PC-9 (cell line): ENCODE measurements at regions not wholly inside any gene's neighbourhood (a gene's known extent, or its start where the extent isn't known, plus 50 kb on each side); places are given as distances from the start of the nearest gene placed in this dataset.

Experiments
- BruUV-seq: library from RNA; stranded (reverse); fragments of 400-500 nt; replicated peaks from 2 replicates; lab custom pipeline; 2021; lab: Mats Ljungman, UMichigan
- CTCF ChIA-PET: fragments of 300-600 bp; sonication (Branson Sonifier 250); formaldehyde crosslinking; loops from one replicate; lab custom pipeline; 2022; ENCODE audit warnings: antibody characterized with exemption; lab: Charles Lee
- POLR2A ChIA-PET: fragments of 300-600 bp; sonication (Branson Sonifier 250); formaldehyde crosslinking; loops from one replicate; lab custom pipeline; 2022; ENCODE audit warnings: antibody characterized with exemption; ENCODE audit not compliant: unreplicated experiment; lab: Charles Lee
- DNase-seq, 2 experiments: peaks; one replicate each; pipeline versions ENCODE4 v3.0.0 to v3.0.0-alpha.2; 2015 to 2022; ENCODE audit warnings: mixed read lengths in 1 of 2
- H2AFZ ChIP-seq: fragments of 200-600 bp; sonication (generic); 2 replicates; pipeline ENCODE4 v1.8.1; 2017; ENCODE audit warnings: antibody characterized with exemption
- H3F3A ChIP-seq: fragments of 200-600 bp; sonication (generic); 2 replicates; pipeline ENCODE4 v1.8.1; 2017; ENCODE audit warnings: antibody characterized with exemption, mild to moderate bottlenecking, low read depth; ENCODE audit not compliant: insufficient read depth
- H3K27ac ChIP-seq: fragments of 200-600 bp; sonication (generic); 2 replicates; pipeline ENCODE4 v1.6.1; 2016; ENCODE audit warnings: mixed run types
- H3K27me3 ChIP-seq: fragments of 200-600 bp; sonication (generic); 2 replicates; pipeline ENCODE4 v1.6.1; 2016; ENCODE audit warnings: low read depth, mixed run types; ENCODE audit not compliant: insufficient read depth
- H3K36me3 ChIP-seq: fragments of 200-600 bp; sonication (generic); 2 replicates; pipeline ENCODE4 v1.6.1; 2016; ENCODE audit warnings: low read depth, mixed run types
- H3K4me1 ChIP-seq: fragments of 200-600 bp; sonication (generic); replicated peaks from 2 replicates; pipeline ENCODE4 v1.6.1; 2016; ENCODE audit warnings: mixed run types; ENCODE audit not compliant: insufficient read depth
- H3K4me2 ChIP-seq: fragments of 200-600 bp; sonication (generic); 2 replicates; pipeline ENCODE4 v1.6.1; 2017; ENCODE audit warnings: mixed run types
- H3K4me3 ChIP-seq: fragments of 200-600 bp; sonication (generic); 2 replicates; pipeline ENCODE4 v1.6.1; 2016; ENCODE audit warnings: mixed run types
- H3K79me2 ChIP-seq: fragments of 200-600 bp; sonication (generic); 2 replicates; pipeline ENCODE4 v1.6.1; 2017; ENCODE audit warnings: low read depth, mixed run types
- H3K9me2 ChIP-seq: fragments of 200-600 bp; sonication (generic); 2 replicates; pipeline ENCODE4 v1.8.1; 2017; ENCODE audit warnings: mild to moderate bottlenecking; ENCODE audit not compliant: insufficient read depth
- H3K9me3 ChIP-seq: fragments of 200-600 bp; sonication (generic); 2 replicates; pipeline ENCODE4 v1.8.1; 2016; ENCODE audit warnings: low read depth; ENCODE audit not compliant: insufficient read depth
- H4K20me1 ChIP-seq: fragments of 200-600 bp; sonication (generic); 2 replicates; pipeline ENCODE4 v1.8.1; 2017; ENCODE audit not compliant: insufficient read depth
- EZH2 ChIP-seq: fragments of 200-600 bp; sonication (generic); IDR thresholded peaks from 2 replicates; pipeline ENCODE4 v1.8.0; 2017; ENCODE audit warnings: antibody characterized with exemption, low read depth
- intact Hi-C: fragments of 100-400 bp; cut with micrococcal nuclease; formaldehyde crosslinking; loops from one replicate; pipeline ENCODE4 v1.10.0; 2022; ENCODE audit not compliant: unreplicated experiment
- TF ChIP-seq, protein P1 (sequence below): fragments of 200-600 bp; sonication (generic); conservative IDR thresholded peaks from 2 replicates; pipeline ENCODE4 v1.6.1; 2017; ENCODE audit warnings: mixed run types, antibody characterized with exemption, mild to moderate bottlenecking, moderate library complexity

GRCh38 chr15:66922608-66923007 is 142.8 kb upstream of the SMAD3 start:
- ChIA-PET CTCF (no interaction called here), POLR2A (no interaction called here)
- Histone ChIP-seq H3K9me2 (no peaks in the 10 kb centered on the region), H3K79me2 (no peaks in the 10 kb centered on the region), H3K9me3 (no peaks in the 10 kb centered on the region), H3K4me2 (no peak overlapping the region), H3K36me3 (no peaks in the 10 kb centered on the region), H3F3A (no peaks in the 10 kb centered on the region), H4K20me1 (no peaks in the 10 kb centered on the region), H2AFZ (no peak overlapping the region), H3K27me3 (no peaks in the 10 kb centered on the region), H3K4me3 (no peak overlapping the region), H3K4me1 (0 out of 2 replicates have a peak, but pooled peaks cover 6% of the 10 kb centered on the region), H3K27ac (no peak overlapping the region)
- no TSS peak for BruUV-seq
- TF ChIP-seq, protein P1, sequence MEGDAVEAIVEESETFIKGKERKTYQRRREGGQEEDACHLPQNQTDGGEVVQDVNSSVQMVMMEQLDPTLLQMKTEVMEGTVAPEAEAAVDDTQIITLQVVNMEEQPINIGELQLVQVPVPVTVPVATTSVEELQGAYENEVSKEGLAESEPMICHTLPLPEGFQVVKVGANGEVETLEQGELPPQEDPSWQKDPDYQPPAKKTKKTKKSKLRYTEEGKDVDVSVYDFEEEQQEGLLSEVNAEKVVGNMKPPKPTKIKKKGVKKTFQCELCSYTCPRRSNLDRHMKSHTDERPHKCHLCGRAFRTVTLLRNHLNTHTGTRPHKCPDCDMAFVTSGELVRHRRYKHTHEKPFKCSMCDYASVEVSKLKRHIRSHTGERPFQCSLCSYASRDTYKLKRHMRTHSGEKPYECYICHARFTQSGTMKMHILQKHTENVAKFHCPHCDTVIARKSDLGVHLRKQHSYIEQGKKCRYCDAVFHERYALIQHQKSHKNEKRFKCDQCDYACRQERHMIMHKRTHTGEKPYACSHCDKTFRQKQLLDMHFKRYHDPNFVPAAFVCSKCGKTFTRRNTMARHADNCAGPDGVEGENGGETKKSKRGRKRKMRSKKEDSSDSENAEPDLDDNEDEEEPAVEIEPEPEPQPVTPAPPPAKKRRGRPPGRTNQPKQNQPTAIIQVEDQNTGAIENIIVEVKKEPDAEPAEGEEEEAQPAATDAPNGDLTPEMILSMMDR = no peak
- no peak for TF ChIP-seq EZH2
- DNase-seq = no peak
- intact Hi-C loops = no loop called here

DNA sequence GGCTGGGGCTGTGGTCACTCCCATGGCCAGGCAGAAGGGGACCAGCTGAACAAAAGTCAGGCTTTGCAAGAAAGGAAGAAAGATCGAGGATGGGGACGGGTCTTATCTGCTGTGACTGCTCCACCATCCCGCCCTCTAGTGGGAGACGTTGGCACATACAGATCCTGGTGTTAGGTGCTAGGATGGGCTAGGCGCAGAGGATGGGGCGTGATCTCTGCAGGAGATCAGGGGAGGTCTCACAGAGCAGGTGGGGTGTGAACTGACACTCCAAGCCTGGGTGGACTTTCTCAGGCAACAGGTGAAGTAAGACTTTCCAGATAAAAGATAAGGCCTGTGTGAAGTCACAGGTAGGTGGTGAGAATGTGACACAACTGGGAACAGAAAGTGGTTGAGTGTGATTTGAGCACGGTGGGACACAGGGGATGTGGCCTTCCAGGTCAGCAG is 141.9 kb upstream of the SMAD3 start:
- no peak overlapping the region for H3K27ac ChIP-seq
- peak in 1 of 2 experiments; percentile 35 for DNase-seq
- H3K79me2 ChIP-seq = no peaks in the 10 kb centered on the region
- ChIA-PET CTCF (no interaction called here), POLR2A (no interaction called here)
- intact Hi-C loops = no loop called here
- no peak overlapping the region for H3K4me2 ChIP-seq
- H3F3A ChIP-seq = no peaks in the 10 kb centered on the region
- no TSS peak for BruUV-seq
- TF ChIP-seq EZH2 = no peak
- TF ChIP-seq, protein P1 = peak; percentile 59; the same call in 1 of the 2 replicates
- no peaks in the 10 kb centered on the region for H4K20me1 ChIP-seq
- H3K4me1 ChIP-seq = peaks cover 9% of the 10 kb centered on the region; the same call in 1 of the 2 replicates
- no peak overlapping the region for H2AFZ ChIP-seq
- H3K9me3 ChIP-seq = no peaks in the 10 kb centered on the region
- H3K36me3 ChIP-seq = no peaks in the 10 kb centered on the region
- H3K27me3 ChIP-seq = no peaks in the 10 kb centered on the region
- no peaks in the 10 kb centered on the region for H3K9me2 ChIP-seq
- no peak overlapping the region for H3K4me3 ChIP-seq

DNA sequence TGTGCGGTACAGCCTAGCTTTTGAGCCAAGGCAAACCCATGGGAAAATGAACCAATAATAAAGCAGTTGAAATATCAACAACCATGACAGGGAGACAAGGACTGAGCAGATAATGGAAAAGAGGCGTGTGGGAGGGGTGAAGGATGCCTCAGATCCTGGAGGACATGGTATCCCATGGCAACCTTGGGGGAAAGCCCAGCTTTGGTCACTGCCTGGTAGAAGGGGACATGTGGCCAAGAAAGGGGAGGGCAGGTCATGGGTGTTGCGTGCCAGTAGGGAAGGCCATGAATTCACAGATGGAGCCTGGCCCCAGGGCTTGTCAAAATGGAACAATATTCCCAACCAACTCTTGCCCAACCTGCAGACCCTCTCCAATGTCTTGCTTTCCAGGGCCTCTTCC is 140.5 kb upstream of the SMAD3 start:
- no TSS peak for BruUV-seq
- TF ChIP-seq, protein P1 = no peak
- no peak for TF ChIP-seq EZH2
- no peaks in the 10 kb centered on the region for H3K36me3 ChIP-seq
- no peak overlapping the region for H3K4me2 ChIP-seq
- H3F3A ChIP-seq = peaks cover 9% of the 10 kb centered on the region; the same call in 1 of the 2 replicates
- H3K79me2 ChIP-seq = no peaks in the 10 kb centered on the region
- H4K20me1 ChIP-seq = no peaks in the 10 kb centered on the region
- no peak for DNase-seq
- H3K27me3 ChIP-seq = no peaks in the 10 kb centered on the region
- no peaks in the 10 kb centered on the region for H3K9me2 ChIP-seq
- no peaks in the 10 kb centered on the region for H3K9me3 ChIP-seq
- intact Hi-C loops = no loop called here
- no peak overlapping the region for H3K27ac ChIP-seq
- CTCF ChIA-PET = no interaction called here
- peaks cover 17% of the 10 kb centered on the region for H3K4me1 ChIP-seq
- no peak overlapping the region for H2AFZ ChIP-seq
- POLR2A ChIA-PET = no interaction called here
- no peak overlapping the region for H3K4me3 ChIP-seq
